Endothelial cell of umbilical vein (primary cell): ENCODE measurements at regions not wholly inside any gene's neighbourhood (a gene's known extent, or its start where the extent isn't known, plus 50 kb on each side); places are given as distances from the start of the nearest gene placed in this dataset.

Experiments
- EZH2 ChIP-seq: IDR thresholded peaks from 2 replicates; pipeline ENCODE4 v1.6.1; 2012; ENCODE audit warnings: borderline replicate concordance, low read depth, mild to moderate bottlenecking, moderate library complexity, low read length, inconsistent platforms; ENCODE audit not compliant: severe bottlenecking
- GATA2 ChIP-seq: IDR thresholded peaks from 2 replicates; pipeline ENCODE4 v1.7.0; 2011; ENCODE audit warnings: low read depth, mild to moderate bottlenecking, moderate library complexity, mixed read lengths, low read length; ENCODE audit not compliant: insufficient read length, insufficient read depth
- POLR2A ChIP-seq: IDR thresholded peaks from 2 replicates; pipeline ENCODE4 v1.6.1; 2012; ENCODE audit warnings: low read depth, mild to moderate bottlenecking, control low read depth, low read length
- POLR2AphosphoS5 ChIP-seq: IDR thresholded peaks from 2 replicates; pipeline ENCODE4 v1.6.1; 2012; ENCODE audit warnings: low read depth, mild to moderate bottlenecking, control low read depth, low read length, moderate library complexity; ENCODE audit not compliant: insufficient read depth
- TF ChIP-seq, protein P1 (sequence below), 2 donors: IDR thresholded peaks; 1 replicate in 1 of 2; 2 replicates in 1 of 2; pipeline ENCODE4 v1.5.1; 2011; ENCODE audit warnings: low read length in 2 of 2, mild to moderate bottlenecking in 2 of 2, moderate library complexity in 2 of 2, control low read depth in 1 of 2, inconsistent platforms in 1 of 2, low read depth in 1 of 2; ENCODE audit not compliant: insufficient read depth in 1 of 2; ENCODE audit errors: extremely low read depth in 1 of 2
- TF ChIP-seq, protein P2 (sequence below): IDR thresholded peaks from 2 replicates; pipeline ENCODE4 v1.6.1; 2011; ENCODE audit not compliant: insufficient read depth, insufficient read length

DNA sequence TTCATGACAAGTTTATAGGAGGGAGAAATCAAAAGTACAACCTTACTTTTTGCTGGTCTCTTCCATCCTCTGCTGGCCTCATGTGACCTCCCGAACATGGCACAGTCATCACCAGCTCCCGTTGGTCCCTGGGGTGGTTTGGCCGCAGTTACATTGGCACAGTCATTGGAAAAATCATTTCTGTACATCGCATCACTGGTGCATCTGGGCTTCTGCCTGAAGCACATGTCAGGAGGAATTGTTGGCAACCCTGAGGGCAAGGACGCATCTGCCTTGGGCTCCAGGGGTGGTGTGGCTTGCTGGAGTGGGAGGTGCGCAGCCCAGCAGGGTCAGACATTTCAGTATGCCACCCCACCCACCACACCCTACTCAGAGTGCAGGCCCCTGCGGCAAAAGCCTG is 162.9 kb upstream of the SLC24A3 start:
- TF ChIP-seq, protein P1, sequence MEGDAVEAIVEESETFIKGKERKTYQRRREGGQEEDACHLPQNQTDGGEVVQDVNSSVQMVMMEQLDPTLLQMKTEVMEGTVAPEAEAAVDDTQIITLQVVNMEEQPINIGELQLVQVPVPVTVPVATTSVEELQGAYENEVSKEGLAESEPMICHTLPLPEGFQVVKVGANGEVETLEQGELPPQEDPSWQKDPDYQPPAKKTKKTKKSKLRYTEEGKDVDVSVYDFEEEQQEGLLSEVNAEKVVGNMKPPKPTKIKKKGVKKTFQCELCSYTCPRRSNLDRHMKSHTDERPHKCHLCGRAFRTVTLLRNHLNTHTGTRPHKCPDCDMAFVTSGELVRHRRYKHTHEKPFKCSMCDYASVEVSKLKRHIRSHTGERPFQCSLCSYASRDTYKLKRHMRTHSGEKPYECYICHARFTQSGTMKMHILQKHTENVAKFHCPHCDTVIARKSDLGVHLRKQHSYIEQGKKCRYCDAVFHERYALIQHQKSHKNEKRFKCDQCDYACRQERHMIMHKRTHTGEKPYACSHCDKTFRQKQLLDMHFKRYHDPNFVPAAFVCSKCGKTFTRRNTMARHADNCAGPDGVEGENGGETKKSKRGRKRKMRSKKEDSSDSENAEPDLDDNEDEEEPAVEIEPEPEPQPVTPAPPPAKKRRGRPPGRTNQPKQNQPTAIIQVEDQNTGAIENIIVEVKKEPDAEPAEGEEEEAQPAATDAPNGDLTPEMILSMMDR (IDR thresholded peaks at IDR 0.05; ENCODE audit: extremely low read depth in 1 of 2, insufficient read depth in 1 of 2, low read depth in 1 of 2, low read length in 2 of 2): no peak
- TF ChIP-seq, protein P2, sequence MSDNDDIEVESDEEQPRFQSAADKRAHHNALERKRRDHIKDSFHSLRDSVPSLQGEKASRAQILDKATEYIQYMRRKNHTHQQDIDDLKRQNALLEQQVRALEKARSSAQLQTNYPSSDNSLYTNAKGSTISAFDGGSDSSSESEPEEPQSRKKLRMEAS: no peak
- TF ChIP-seq POLR2AphosphoS5 (no peak), EZH2 (no peak), POLR2A (no peak), GATA2 (no peak)
